Left renal pelvis (tissue), 4 donors: ENCODE measurements at regions not wholly inside any gene's neighbourhood (a gene's known extent, or its start where the extent isn't known, plus 50 kb on each side); places are given as distances from the start of the nearest gene placed in this dataset.

ENCODE experiments used
- DNase-seq, 4 donors: peaks; one replicate each; pipeline ENCODE4 v3.0.0-alpha.2; 2013; ENCODE audit warnings: low read depth in 4 of 4, low spot score in 3 of 4

DNA sequence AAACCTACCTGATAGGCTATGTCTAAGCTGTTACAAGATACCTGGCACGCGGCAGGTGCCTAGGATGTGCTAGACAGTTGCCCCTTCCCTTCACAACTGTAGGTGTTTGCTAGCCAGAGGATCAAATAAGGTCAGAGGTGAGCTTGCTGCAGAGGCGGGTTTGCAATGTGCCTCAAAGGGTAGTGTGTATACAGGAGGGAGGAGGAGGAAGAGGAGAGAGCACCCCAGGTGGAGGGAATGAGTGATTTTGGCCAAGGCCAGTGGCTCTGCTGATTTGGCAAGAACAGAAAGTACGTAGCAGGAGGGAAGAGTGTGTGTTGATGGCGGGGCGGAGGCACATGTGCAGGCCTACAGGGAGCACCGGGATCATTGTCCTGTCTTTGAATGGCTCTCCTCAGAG, 236.5 kb downstream of the HAUS1 start:
- no peak for DNase-seq

DNA sequence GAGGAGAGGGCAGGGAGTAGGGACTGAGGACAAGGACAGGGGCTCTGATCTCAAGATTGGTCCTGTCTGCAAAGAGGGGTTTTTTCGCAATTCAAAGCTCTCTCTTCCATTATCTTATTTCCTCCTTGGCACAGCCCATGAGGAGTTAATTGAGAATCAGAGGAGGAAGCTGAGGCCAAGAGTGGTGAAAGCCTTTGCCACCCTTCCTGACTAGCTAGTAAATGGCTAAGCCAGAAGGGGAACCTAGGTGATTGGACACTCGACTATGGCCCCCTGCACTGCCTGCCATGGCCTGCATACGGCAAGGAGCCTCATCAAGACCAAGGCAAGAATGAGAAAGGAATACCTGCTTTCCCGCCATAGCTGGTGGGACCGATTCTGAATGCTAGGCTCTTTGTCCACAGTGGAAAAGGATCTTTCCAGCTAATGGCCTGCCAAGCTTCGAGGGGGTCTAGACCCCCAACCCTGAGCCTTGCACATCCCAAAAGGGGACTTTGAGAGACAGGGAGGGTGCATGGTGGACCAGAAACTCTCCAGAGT, 237.9 kb downstream of the HAUS1 start:
- DNase-seq: no peak

DNA sequence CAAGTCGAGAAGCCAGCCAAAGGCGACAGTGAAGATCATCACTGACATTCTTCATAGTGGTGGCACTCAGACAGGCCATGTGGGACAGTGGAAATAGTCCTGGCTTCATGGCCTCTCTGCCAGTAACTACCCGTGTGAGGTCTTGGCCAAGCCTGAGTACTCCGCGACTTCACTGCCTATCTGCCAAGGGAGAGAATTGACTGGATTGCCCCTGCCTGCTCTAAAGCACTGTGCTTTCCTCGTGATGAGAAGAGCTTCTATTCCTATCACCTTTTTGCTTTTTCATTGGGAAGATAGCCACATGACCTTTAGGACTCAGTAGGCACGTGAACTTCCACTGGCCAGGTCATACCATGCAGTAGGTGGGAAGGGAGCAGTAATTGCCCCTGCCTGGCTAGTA, 239.3 kb downstream of the HAUS1 start:
- DNase-seq: no peak

DNA sequence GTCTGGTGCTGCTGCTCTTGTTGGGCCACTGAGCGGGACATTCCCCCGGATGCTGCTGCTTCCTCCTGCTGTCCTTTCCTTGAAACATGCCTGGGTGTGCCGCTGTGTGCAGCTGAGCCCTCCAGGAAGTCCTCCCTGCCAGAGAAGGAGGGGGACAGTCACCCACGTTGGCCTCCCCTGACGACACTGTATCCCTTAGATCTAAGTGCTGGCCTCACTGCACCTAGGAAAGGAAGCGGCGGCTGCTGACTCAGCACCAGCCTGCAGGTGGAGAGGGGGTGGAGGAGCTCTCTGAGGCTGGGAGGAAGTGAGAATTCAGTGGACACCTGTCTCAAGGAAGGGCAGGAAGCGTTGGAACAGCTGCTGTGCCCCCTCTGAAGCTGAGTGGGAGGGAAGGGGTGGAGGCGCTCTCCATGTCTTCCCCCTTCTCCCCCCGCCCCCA, 239.8 kb downstream of the HAUS1 start:
- no peak for DNase-seq

DNA sequence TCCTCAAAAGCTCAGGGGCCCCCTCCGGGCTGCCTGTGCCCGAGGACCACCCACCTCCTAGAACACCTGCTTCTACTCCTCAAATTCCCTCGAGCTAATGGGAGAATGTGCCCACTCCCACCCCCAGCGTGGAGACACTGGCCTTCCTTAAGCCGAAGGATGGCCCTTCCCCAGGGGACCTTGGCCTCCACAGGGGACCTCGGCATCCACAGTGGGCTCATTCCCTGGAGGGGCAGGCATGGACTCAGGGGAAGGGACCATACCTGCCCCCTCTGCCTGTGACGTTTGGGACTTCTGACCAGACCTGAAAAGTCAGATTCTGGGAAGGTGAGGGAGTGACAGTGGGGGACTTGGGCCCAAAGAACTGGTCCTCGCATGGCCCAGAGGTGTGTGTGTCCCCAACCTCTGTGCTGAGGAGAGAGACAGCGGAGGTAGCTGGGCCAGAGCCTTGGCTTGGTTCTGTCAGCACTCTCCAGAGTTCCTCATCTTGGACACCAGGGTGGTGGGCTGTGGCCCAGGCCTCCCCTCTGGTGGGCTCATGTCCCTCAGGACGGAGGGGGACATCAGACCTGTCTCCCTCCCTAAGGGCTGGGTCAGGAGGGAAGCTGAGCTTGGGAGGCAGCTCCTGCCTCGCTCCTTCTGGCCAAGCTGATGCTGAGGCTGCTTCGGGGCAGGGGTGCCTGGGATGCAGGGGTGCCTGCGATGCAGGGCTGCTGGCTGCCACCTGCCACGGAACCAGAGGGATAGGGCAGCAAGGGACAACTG, 240.4 kb downstream of the HAUS1 start:
- no peak for DNase-seq

DNA sequence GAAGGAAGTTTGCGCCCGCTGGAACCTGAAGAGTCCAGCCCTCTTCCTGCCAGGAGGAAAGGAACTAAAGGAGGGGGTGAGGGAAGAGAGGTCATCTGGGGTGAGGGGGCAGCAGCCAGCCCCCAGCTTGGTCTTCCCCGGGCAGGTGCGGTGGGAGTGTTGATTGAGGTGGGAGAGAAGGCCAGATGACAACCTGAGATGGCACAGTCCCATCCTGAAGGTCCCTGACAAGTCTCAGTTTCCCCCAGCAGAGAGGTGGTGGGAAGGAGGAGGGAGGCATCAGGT, 240.9 kb downstream of the HAUS1 start:
- DNase-seq: no peak

DNA sequence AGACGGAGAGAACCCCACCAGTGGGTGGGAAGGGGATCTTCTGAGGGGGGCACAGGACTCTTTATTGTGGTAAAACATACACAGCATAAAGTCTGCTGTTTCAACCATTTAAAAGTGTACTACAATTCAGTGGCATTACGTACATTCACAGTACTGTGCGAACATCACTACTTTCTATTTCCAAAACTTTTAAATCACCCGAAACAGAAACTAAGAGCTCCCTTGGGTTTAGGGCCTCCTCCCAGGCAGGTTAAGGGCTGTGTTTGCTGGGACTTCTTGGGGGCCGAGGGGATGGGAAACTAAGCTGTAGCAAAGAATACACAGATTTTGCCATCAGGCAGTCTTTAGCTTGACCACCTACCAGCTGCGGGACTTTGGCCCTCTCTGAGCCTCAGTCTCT, 242.0 kb downstream of the HAUS1 start:
- no peak for DNase-seq

DNA sequence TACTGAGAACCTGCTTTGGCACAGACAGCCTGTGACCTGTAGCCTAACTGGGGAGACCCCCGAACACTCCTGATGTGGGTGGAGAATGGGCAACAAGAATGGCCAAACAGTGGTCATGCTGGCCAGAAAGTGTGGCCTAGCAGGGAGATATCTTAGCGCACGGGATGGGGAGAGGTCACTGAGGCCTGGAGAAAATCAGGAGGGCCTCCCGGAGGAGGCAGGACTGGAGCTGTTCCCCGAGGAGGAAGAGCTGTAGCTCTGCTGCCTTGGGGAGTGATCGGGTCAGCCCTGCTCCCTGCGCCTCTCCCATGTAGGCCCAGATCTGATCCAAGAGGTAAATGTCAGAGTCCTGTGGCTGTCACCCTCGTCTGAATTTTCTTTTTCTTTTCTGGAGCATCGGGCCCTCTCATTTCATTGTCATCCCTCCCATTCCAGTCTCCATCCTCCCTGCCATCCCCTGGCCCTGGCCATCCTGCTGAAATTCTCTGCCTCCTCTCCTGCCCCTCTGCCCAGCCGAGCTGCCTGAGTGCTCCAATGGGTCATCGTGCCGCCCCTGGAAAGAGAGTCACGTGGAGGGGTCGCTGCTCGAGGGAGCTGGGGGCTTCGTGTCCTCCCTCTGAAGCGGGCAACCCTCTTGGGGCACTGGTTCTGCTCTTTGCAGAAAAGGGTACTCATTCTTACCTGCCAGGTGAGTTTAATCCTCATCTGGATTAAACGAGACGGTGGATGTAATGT, 242.9 kb downstream of the HAUS1 start:
- DNase-seq: no peak

DNA sequence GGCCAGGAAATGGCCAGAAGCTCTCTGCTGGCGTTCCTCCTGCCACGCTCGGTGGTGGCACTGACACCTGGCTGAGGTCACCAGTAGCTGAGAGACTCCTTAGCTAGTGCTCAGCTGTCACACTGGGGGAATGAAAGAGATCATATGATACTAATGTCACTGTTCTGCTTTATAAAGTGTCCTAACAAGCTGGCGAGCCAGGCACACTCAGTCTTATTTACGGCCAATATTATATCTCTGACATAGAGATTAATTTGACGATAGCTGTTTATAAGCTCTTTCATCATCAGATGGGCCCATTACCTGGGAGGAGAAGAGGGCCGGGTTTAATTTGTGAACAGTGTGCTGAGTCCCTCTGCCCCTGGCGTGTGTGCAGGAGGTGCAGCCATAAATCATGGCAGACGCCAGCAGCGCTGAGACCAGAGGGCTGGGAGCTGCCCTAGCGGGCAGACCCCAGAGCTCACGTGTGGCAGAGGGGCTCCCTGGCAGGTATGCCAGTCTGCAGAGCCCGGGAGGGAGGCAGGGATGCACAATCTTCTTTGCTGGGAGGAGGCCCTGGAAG, 246.5 kb downstream of the HAUS1 start:
- DNase-seq: no peak

DNA sequence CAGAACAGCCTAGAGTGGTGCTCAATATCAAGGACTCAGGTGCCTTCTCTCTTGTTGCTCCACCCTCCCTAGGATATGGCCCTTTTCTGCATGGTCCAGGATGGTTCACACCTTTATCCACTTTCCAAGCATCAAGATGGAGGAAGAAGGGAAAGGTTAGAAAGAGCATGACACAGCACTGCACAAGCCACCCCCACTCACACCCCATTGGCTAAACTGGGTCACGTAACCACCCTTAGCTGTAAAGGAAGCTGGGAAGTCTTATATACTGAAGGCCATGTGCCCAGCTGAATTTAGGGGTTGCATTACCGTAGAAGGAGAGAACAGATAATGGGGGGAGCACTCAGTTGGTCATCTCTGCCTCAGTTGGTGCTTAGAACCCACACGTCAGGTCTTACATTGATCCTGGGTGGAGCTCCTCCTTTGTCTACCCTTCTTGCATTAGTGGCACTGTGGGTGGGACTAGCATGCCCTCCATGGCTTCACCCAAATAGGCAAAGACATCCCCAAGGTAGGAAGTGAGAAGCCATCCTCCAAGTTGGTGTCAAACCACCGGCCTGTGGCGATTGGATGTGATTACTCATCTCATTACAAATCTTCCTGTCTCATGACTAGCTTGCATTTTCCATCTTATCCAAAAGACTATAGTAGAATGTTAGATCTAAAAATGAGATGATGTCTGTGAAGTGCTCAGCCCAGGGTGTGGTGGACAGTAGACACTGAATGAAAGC, 248.5 kb downstream of the HAUS1 start:
- no peak for DNase-seq

DNA sequence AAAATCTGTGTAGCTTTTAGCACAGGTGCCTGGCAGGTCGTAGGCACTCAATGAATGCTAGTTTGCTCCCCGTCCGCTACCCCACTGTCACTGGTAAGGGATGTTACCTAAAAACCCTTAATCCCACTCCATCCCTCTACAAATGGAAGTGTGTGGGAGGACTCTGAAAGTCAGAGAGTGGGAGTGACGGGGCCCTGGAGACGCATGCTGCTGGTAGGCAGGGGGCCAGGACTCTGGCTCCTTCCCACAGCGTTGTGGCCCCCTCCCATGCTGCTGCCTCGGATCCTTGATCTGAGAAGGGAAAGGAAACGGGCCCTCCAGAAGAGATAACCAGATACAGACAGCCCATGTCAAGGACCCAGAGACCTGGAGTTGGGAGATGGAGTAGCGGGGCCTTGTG, 249.3 kb downstream of the HAUS1 start:
- DNase-seq: no peak

DNA sequence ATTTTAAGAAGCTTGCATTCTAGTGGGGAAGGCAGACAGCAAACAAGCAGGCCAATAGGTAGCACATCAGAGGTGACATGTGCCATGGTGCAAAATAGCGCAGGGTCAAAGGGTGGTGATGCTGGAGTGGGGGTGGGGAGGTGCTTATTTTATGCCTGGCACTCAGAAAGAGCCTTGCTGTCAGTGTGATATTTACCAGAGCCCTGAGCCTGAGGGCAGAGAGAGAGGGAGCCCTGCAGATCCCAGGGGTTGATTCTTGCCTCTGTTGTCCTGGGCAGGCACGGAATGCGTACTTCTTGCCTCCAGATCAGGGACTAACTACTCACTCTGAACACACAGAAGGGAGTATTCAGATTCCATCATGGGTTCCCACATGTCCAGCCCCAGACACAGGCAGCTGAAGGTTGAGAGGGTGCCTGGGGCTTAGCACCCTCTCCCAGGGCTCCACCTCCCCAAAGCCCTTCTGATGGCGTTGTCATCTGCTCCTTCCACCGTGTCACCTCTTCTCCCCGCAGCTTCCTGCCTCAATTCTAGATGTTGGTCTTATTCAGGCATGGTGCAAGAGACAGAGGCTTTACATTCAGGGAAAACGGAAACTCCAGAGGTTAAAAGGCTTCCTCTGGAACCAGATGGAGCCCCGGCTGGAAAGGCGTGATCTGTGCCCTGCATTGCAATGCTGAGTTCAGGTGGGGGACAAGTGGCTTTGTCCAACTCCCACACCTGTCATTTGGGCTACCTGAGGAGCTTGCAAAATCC, 252.3 kb downstream of the HAUS1 start:
- no peak for DNase-seq

DNA sequence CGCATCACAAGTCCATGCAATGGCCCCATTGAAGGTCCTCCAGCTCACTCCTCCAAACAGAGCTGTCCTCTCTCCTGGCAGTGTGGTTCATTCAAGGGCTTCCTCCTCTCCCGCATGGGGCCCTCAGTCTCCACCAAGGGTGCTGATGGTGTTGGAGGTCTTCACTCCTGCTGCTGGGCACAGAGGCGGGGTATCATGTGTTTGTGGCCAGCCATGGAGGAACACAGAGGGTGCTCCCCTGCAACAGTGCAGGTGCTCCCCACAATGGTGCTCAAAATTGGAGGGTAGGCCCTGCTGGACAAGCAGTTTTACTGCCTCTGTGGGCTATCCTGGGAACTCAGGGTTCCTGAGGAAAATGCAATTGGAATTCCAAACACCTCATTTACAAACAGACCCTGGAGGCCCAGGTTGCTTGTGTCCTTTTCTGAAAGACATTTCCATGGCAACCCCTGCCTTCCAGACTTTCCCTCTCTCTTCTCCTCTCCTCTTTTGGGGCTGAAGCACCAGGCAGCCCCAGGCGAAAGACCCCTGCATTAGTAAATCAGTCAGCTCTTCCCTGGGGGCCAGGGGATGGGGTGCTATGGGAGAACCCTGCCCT, 256.0 kb downstream of the HAUS1 start:
- DNase-seq: no peak

DNA sequence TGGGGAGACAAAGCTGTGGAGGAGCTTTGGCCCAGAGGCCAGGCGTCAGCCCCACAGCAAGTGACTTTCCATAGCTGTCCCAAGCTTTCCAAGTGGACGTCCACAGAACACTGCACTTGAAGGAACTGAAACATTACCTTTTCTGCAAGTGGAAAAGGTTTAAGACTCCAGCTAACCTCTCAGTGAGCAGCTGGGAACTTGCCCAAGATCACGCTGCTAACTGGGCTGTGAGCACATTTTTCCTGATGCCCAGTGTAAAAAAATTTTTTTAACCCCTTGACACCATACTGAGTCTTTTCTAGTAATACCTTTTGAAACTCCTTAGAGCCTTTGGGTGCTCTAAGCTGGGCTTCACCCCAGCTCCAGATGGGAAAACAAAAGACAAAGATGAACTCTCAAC, 256.7 kb downstream of the HAUS1 start:
- DNase-seq: no peak

DNA sequence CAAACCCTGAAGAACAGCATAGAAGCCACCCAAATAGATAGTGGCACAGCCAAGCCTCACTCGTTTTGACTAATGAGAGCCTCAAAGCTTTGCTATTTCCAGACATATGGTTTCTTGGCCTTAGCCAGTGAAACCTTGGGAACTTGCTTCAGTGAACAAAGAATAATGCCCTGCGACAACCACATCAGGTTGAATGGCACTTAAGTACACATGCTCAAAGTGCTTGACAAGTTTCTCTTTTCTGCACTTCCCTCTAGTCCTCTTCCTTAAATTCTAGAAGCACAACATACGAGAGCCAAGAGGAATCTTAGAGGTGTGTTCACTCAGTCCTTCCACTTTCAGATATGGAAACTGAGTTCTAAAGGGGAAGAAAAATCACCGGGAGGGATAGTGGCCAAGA, 258.3 kb downstream of the HAUS1 start:
- no peak for DNase-seq

DNA sequence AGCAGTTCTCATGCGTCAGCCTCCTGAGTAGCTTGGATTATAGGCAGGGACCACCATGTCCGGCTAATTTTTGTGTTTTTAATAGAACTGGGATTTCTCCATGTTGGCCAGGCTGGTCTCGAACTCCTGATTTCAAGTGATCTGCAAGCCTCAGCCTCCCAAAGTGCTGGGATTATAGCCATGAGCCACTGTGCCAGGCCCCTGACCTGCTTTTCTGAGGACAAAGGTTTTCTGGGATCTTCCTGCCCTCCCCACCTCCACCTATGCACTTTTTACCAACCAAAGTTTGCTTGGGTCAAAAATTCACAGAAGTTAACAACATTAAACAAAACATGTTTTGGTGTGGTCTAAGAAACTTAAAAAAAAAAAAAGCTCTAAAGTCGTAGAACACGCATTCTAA, 259.9 kb downstream of the HAUS1 start:
- no peak for DNase-seq

DNA sequence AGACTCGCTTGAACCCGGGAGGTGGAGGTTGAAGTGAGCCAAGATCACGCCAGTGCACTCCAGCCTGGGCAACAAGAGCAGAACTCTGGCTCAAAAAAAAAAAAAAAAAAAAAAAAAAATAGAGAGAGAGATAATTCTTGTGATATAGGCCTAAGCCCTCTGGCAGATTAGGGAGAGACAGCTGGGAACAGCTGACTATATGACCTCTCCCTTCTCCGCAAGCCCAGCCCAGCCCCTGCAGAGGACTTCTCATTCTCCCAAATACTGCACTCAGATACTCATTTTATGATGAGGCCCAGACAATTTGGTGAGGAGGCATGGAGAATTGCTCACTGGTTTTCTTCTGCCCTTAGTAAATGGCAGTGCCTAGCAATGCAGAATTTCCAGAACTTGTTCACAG, 262.0 kb downstream of the HAUS1 start:
- no peak for DNase-seq

DNA sequence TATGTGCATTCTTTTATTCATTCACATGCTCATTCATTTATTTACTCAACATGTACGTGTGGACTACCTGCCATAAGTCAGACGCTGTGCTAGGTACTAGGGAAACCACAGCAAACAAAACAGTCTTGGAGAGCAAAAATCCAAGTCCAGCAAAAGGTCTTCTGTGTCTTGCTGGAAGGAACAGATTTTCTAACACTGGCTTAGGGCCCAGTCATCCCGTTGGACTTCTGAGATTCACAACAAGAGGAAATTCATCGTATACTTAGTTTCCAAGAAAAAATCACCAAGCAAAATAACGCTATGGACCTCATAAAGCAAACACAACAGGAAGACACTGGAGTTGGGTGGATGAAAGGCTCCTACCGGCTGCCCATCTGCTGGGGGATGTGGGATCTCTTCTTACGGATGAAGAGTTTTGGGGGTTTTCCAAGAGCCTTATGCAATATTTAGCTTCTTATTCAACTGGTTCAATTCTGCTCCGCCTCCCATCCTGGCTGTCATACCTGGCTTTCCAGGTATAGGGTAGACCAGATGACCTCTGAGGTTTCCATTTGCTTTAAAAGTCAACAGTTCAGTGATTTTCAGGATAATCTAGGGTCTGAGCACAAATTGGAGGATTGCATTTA, 262.7 kb downstream of the HAUS1 start:
- DNase-seq: no peak

DNA sequence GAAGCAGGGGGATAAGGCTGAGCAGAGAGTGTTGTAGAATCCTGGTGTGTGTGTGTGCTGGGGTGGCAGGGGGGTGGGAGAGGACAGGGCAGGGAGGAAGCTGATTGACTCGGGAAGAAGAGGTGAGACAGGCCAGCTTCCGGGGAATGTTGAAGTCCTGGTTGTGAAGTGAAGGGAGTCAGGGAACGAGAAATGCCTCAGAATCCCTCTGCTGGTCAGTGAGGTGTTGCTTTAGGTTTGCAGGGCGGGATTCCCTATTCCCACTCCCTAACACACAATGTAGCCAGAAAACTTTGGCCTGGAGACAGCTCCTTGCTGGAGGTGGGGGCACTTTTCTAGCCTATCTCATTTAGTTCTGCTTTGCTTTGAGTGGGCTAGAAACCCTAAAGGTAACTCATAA, 265.1 kb downstream of the HAUS1 start:
- DNase-seq: no peak

DNA sequence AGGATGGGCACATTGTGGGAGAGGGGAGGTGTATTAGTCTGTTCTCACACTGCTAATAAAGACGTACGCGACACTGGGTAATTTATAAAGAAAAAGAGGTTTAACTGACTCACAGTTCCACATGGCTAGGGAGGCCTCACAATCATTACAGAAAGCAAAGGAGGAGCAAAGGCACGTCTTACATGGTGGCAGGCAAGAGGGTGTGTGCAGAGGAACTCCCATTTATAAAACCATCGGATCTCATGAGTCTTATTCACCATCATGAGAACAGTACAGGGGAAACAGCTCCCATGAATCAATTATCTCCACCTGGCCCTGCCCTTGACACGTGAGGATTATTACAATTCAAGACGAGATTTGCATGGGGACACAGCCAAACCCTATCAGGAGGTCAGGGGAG, 266.7 kb downstream of the HAUS1 start:
- DNase-seq: no peak
